DMS53 (cell line): ENCODE measurements at regions not wholly inside any gene's neighbourhood (a gene's known extent, or its start where the extent isn't known, plus 50 kb on each side); places are given as distances from the start of the nearest gene placed in this dataset.

Source experiments
- DNase-seq: peaks from one replicate; lab custom pipeline; 2025; lab: John Stamatoyannopoulos, UW

DNA sequence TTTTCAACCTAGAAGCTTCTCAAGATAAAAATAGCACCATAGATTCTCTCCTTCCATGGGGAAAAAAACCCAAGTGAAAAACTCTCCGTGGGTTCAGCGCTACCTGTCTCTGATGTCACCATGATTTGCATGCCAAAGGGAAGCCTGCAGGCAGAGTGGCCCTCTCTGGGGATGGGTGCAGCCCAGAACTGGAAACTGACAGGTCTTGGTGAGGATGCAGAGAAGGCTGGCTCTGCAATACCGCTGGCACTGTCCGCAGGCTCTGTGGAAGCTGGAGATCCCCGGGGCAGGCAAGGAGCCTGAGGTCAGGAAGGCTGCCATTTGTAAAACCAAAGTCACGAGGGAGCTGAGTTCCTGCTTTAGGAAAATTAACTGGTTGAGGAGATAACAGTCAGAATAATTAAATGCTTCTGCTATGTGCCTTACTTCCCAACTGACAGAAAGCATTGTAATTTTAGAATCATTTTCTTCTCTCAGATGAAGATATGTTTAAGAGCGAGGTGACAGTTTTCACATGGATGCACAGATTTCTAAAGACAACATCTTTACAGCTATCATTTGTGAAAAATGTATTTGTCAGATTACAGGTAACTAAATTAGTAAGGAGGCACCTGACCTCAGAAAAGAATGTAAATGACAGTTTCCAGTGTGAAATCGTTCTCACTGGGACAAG lies 731.5 kb upstream of the FZD8 start:
- no peak for DNase-seq

DNA sequence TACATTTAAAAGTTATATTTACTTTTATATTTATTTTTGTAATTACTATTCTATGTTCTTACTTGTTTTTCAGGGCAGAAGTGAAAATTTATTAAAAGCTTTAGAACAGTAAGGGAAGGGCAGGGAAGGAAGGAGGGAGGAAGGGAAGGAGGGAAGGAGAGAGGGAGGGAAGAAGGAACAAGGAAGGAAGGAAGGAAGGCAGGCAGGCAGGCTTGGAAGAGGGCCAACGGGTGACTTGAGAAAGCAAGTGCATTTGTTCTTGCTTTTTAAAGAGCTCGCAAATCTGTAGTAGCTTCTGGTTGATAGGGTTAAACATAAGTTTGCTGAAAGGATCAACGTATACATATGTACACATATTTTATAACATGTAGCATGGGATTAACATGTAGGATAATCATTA lies 725.3 kb upstream of the FZD8 start:
- no peak for DNase-seq

DNA sequence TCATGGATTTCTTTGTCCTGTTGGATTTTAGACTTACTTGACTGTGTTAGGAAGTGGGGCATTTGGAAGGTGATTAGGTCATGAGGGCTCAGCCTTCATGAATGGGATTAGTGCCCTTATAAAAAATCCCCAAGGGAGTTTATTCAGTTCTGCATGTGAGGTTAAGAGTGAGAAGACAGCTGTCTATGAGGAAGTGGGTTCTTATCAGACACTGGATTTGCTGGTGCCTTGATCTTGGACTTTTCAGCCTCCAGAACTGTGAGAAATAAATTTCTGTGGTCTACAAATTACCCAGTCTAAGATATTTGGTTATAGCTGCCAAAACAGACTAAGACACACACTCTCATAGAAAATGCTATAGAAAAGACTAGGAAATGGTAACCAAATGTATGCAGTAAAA lies 724.7 kb upstream of the FZD8 start:
- DNase-seq, result no peak

DNA sequence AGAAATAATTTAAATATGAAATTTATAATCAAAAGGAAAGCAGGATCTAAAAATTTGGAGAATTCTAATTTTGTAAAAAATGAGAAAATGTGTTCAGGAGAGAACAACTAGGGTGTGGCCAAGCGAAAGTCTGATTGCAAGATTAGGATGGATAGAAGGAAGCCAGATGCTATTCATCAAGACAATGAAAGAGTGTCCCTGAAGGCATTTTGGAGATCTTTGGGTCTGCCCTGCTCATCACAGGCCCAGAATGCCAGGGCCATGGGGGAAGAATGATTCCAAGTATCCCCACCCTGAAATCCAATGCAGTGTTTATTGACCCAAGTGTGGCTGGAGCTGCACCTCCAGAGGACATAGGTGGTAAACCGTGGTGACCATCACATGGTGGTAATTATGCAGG lies 724.0 kb upstream of the FZD8 start:
- no peak for DNase-seq

DNA sequence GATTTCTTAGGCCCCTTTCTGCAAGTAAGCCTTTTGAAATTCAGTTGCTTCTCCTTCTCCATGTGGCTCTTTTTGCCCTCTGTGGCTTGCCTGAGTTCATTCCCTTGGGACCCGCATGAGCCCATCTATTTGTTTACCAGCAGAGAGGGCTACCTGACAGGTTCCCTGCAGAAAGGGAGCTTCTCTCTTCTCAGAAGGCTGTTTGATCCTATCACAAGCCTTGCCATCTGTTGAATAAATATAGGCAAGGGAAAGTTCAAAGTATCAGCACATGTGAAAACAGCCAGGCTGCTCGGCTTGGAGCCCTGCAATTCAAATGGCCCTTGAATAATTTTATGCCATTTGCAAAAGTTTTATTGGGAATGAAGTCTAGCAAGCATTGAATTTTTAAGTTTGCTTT lies 720.2 kb upstream of the FZD8 start:
- DNase-seq, result no peak

DNA sequence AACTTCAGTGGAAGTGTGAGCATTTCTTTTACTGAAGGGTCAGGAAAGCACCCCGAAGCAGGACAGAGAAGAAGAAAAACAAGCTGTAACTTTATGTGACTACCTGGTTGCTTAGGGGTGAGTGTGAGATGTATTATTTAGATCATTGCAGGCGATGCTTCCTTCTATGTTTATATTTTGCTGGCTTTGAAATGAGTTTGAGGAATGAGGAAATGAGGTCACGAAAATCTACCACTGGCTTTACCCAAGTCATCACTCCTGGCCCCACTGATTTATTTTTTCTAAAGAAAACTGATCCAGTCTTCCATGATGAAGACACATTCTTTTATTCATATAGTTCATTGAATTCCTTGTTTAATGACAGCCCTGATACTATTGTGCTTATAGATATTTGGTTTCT lies 716.6 kb upstream of the FZD8 start:
- DNase-seq, result no peak

DNA sequence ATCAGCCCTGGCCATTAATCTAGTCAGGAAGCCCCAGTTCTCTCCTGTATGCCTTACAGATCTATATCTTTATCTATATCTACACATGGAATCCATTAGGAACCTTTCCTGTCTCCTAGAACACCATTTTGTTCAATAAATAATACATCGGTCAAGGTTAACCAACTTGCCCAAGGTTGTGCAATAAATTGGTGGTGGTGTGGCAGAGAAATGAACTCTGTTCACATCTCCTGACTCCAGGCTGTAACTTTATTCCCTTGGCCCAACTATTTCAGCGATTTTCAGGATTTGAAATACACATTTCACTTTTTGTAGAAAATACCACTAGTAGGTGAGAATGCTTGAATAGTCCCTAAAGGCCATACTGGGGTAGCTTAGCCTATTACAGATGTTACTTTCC lies 712.5 kb upstream of the FZD8 start:
- no peak for DNase-seq

DNA sequence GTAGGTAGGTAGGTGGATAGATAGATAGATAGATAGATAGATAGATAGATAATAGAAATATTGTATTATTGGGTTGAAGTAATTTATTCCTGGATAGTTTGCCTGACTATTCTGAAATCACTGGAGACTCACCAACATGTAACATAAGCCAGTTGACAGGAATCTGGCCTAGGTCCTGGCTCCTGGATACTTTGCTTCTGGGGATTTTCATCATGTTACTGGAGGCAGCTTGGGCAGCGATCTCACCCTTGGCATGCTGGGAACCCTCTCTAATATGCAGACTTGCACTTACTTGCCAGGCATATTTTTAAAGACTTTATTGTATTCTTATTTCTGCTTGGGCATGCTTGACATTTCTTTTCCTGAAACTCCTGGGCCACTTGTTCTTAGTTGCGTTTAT lies 709.1 kb upstream of the FZD8 start:
- no peak for DNase-seq

DNA sequence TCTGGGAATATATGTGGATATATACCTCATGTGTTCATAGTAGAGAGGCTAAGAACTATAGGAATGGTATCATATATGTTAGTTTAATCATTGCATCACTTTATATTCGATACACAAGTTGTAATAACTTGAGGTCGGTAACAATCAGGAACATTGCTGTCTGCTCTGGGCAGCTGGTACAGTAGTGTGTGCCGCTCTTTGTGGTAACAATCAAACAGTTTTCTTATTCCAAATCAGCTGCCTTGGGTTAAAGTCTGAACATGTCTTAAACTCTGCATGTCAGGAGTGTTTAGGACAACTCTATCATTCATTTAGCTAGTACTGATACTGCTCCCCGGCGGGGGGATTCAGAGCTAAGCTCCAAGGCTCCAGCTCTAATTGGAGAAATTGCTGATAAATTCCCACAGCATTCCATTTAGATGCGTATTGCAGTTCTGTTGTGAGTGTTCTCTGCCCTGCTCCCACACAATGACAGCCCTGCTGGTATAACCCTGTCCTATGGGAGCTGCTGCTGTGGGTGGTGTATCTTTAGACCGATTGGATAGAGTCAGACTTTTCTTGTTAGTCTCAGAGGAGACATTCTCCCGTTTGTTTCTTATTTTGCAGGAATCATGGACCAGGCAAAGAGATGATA lies 707.5 kb upstream of the FZD8 start:
- no peak for DNase-seq

DNA sequence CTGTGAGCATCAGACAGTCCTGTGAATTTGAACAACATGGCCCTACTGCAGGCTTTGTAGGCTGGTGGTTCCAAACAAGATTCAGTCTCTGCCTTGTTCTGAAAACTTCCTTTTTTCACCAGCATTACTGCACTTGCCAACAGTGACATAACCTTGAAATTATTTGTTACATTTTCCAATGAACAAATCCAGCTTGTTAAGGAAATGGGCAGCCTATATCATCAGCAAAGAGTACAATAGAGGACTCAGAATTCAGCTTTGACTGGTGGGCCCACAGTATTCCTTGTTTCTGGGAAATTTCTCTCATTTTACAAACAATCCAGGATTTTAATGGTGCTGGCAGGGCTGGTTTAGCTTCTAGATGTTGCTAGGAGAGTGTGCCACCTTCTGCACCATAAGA lies 703.7 kb upstream of the FZD8 start:
- DNase-seq, result no peak

DNA sequence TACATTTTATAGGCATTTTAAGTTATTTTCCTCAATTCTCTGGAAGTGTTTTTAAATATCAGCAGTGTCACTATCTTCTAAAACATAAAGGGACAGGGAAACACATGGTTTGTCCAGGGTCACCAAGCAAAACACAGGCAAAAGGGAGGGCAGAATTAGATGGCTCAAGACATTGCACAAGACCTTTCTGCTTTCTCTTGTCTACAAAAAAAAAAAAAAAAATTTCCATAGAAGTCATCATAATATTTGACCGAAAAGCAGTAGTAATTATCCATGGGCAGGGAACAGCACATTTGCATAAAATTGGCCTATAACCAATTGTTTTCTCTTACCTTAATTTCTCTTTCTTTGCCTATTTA lies 703.1 kb upstream of the FZD8 start:
- DNase-seq, result no peak

DNA sequence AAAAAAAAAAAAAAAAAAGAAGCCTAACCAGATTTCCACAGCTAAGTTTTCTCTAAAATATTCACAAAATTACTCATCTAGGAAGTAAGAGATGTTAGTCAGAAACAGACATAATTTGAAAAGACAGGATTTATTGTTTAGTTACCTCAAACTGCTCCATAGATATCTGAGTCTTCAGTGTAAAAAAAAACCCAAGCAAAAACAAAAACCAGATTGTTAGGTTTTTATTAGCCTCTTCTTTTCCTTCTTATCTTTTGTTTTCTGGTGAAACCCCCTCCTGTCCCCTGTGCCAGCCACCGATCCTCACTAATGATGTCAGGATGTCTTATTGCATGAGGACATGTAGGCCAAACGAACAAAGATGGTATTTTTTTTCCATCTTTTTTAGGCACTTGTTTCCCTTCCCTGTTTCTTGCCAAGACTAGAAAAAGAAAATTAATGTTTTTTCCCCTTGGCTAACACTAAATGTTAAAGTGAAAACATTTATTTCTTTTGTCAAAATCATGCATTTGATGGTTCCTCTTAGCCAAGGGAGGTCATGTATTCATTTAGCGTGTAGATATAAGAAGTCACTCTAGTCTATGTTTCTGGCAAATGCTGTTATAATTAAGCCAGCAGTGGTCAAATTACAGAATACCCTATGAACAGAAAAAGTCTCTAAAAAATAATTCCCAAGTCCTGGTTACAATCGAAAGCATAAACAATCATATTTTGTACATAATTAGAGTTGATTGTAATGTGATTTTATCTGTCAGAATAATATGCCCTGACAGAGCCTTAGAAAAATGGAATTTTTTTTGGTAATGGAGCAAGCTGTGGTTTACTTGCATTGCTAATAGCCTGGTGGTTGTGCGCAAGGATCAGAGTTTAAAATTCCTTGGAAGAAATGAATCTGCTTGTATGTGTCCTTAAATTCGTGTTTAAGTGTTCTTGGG lies 702.4 kb upstream of the FZD8 start:
- DNase-seq, result no peak

DNA sequence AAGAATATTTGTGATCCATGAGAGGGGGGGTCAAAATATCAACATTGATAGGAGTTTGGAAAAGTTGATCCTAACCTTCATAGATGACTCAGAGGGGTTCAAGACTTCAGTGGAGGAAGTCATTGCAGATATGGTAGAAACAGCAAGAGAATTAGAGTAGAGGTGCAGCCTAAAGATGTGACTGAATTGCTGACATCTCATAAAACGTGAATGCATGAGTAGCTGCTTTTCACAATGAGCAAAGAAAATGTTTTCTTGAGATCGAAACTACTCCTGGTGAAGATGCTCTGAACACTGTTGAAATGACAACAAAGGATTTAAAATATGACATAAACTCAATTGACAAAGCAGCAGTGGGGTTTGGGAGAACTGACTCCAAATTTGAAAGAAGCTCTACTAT lies 700.7 kb upstream of the FZD8 start:
- DNase-seq, result no peak

DNA sequence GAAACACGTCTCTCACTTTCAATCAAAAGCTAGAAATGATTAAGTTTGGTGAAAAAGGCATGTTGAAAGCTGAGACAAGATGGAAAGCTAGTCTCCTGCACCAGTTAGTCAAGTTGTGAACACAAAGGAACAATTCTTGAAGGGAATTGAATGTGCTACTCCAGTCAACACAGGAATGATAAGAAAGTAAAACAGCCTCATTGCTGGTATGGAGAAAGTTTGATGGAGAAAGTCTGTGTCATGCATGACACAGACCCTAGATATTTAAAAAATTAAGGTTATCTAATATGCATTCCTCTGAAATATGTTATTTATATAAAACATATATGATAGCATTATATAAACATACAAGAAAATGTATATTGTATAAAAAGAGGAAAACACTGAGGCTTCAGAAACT lies 699.4 kb upstream of the FZD8 start:
- no peak for DNase-seq

DNA sequence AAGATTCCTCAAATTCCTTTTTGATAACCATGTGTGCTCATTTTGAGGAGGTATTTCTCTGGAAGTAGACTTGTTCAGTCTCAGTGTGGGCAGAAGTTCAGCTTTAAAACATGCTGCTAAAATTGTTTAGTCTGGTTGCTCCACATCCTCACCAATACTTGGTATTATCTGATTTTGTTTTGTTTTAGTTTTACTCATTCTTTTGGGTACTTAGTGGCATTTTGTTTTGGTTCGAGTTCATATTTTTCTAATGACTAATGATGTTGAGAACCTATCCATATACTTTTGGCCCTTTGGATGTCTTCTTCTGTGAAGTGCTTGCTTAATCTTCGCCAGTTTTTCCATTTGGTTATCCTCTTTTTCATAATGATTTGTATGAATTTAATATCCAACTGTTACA lies 694.2 kb upstream of the FZD8 start:
- no peak for DNase-seq

DNA sequence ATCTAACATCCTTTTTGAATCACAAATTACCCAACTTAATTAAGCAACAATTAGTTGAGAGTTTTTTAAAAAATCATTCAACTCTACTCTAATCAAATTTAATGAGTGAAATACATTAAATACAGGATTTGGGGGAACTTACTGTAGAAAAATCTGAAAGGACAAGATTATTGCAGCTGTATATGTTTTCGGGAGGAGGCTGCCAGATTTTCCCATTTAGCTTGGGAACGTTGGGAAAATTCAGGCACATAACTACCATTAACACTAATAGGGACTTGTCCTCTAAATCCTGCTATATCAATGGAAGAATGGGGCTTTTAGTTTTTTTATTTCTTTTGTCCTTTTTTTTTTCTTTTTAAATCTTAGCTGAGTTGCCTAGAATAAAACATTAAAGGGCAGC lies 691.4 kb upstream of the FZD8 start:
- DNase-seq, result no peak

DNA sequence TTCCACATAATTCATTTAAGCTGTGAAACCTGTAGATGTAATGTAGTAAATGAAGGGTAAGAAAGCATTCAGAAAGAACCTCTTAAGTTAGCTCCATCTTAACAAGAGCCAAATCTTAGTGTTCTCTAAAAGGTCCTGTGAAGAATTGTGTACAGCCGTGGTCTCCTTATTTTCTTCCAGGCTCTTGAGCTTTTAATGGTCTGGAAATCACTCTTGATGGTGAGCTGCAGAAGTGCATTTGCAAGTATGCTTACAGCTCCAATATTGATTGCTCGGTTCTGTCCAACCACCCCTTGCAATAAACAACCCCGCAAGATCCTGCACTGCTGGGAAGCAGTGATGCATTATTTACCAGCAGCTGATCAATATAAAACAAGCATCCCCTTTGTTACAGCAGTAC lies 690.8 kb upstream of the FZD8 start:
- no peak for DNase-seq

DNA sequence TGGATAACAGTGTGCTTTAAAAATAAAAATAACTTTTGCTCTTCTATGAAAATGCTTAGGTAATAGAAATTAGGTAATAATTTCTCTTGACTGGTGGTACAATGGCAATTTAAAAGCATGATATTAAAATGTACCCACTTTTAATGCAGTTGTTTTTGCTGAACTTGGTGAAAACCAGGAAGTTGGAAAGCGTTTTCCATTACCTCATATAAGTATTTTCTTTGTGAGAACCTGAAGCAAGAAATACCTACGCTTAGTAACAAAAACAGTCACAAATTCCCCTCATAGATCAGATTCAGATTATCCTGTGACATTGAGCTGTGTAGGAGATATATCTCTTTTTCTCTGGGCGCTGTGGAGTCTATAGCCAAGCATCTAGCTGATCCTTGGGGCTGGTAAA lies 689.0 kb upstream of the FZD8 start:
- DNase-seq, result no peak

DNA sequence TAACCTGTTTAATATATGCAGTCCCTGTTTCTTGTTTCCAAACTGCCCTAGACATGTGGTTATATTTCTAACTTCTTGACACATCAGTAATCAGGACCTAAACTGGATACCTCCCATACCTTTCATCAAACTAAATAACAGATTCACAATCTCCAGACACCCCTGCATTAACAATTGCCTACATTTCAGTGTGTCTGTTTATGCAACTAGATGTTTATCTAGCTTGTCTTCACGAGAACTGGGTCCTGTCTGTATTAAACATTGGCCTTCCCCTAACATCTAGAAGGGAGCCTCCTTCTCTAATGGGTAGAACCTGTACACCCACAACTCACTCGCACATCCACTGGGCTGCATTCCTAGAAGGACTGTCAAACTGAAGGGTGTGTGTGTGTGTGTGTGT lies 683.7 kb upstream of the FZD8 start:
- DNase-seq, result no peak

DNA sequence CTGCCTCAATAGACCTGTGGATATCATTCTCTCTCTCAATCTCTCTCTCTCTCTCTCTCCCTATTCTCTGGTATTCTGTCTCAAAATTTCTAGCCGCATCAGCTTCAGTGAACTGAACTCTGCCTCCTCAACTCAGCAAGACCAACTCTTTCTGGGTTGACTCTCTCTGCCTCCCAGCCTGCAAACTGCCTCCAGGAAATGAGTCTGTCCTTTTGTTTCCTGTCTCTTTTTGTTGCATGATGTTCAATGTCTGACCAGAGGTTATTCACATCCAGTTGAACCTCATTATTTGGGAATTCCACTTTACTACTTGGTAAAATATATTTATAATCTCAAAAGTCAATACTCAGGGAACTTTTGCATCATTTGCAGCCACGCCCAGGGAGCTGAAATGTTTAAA lies 682.7 kb upstream of the FZD8 start:
- no peak for DNase-seq

DNA sequence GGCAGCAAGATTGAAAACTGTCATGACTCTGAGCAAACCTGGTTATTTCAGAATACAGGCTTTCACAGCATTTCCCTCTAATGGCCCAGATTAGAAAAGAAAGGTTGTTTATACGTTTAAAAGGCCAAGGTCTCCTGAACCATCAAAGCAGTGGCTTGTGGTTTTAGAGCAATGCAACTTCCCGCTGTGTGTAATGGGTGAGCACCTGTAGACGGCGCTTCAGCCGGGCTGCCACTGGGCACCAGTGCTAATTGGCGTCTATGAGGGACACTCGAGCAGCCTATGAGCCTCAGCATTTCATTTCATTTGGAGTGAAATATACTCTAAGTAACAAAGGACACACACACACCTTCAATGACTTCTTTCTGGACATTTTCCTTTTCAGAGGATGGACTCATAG lies 671.0 kb upstream of the FZD8 start:
- no peak for DNase-seq

DNA sequence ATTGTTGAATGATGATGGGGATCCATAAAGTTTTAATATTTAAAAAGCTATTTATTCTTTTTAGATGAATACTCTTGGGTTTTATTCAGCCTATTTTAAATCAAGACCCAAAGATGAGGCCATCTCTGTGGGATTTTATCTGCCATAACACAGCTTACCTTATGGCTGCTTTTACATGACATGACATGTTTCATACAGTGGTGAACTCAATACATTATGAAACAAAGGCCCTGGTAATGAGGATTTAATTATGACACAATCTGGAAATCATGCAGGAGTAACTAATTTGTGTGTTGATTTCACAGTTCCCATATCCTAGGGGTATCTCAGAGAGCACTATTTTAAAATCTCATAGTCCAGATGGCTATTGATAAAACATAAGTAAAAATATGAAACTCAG lies 661.8 kb upstream of the FZD8 start:
- no peak for DNase-seq

DNA sequence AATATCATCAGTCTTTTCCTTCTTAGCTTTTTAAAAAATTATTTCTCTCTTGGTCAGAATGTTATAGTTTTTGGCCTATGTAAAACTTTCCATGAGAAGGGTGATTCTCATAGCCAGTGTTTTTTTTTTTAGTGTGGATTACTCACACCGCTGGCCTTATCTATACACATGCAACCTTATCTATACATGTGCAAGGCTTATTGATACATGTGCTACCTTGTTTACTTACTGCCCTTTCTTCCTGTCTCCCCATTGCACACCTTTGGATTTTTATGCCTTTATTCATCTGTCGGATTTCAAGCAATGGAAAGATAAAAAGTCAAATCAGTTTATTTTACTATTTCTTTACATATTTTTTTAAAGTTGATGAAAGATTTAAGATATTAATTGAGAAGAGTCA lies 660.0 kb upstream of the FZD8 start:
- no peak for DNase-seq
